ACC112 (cell line): ENCODE measurements at regions not wholly inside any gene's neighbourhood (a gene's known extent, or its start where the extent isn't known, plus 50 kb on each side); places are given as distances from the start of the nearest gene placed in this dataset.
"Not testable (repeated sequence)": the region's sequence is repeated elsewhere in the genome, so short reads cannot be mapped to it uniquely, and the experiment has no call there.

Source experiments
- H2AFZ ChIP-seq: fragments of 200-600 bp; sonication (generic); one replicate; pipeline ENCODE4 v1.6.0; 2017; ENCODE audit warnings: antibody characterized with exemption, low read length; ENCODE audit not compliant: unreplicated experiment
- H3K27ac ChIP-seq: fragments of 200-600 bp; sonication (generic); 2 replicates; pipeline ENCODE4 v1.5.1; 2014; ENCODE audit warnings: low read depth, mild to moderate bottlenecking, antibody characterized with exemption, low read length, moderate library complexity
- H3K27me3 ChIP-seq: fragments of 200-600 bp; sonication (generic); 2 replicates; pipeline ENCODE4 v1.6.1; 2014; ENCODE audit warnings: mild to moderate bottlenecking, antibody characterized with exemption, low read length, moderate library complexity, mixed read lengths; ENCODE audit not compliant: insufficient read depth
- H3K36me3 ChIP-seq: fragments of 200-600 bp; sonication (generic); 2 replicates; pipeline ENCODE4 v1.6.1; 2016; ENCODE audit warnings: mild to moderate bottlenecking, antibody characterized with exemption, low read length, moderate library complexity, mixed read lengths; ENCODE audit not compliant: insufficient read depth
- H3K4me1 ChIP-seq: fragments of 200-600 bp; sonication (generic); one replicate; pipeline ENCODE4 v1.6.1; 2016; ENCODE audit warnings: low read length, mixed read lengths; ENCODE audit not compliant: insufficient read depth, unreplicated experiment, control insufficient read depth
- H3K4me3 ChIP-seq: fragments of 200-600 bp; sonication (generic); 2 replicates; pipeline ENCODE4 v1.5.1; 2014; ENCODE audit warnings: mild to moderate bottlenecking, low read depth, low read length
- H3K79me2 ChIP-seq: fragments of 200-600 bp; sonication (generic); one replicate; pipeline ENCODE4 v1.6.0; 2016; ENCODE audit warnings: low read length; ENCODE audit not compliant: control insufficient read depth, unreplicated experiment, insufficient read depth

DNA sequence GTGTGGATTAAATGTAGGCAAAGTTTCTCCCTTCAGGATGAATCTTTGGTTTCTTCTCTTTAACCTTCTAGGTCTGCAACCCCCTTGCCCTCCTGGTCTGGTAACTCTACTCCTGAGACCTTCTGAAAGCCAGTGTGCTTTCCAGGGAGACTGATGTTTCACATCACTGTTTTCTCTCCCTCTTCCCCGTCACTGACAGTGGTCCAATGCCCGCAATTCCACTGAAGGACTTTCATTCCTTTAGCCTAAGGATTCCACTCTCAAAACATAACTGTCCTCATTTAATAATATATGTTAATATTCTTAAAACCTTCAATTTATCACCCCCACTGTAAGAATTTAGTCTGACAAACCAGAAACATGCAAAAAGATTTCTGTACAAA, 101.5 kb upstream of the CPNE4 start:
- Histone ChIP-seq H3K36me3 (0 out of 2 replicates have a peak, but pooled peaks cover 3% of the 10 kb centered on the region), H3K4me1 (peaks cover 36% of the 10 kb centered on the region), H2AFZ (peak overlapping the region; percentile 61), H3K4me3 (peak overlapping the region; percentile 66), H3K79me2 (no peaks in the 10 kb centered on the region), H3K27ac (peak overlapping the region; percentile 98), H3K27me3 (no peaks in the 10 kb centered on the region)

DNA sequence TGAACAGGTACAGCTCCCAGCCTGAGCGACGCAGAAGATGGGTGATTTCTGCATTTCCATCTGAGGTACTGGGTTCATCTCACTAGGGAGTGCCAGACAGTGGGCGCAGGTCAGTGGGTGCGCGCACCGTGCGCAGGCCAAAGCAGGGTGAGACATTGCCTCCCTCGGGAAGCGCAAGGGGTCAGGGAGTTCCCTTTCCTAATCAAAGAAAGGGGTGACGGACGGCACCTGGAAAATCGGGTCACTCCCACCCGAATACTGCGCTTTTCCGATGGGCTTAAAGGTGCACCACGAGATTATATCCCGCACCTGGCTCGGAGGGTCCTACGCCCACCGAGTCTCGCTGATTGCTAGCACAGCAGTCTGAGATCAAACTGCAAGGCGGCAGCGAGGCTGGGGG, 102.1 kb upstream of the CPNE4 start:
- not testable (repeated sequence) for H3K4me3 ChIP-seq, H3K36me3 ChIP-seq, H3K27me3 ChIP-seq, H2AFZ ChIP-seq, H3K79me2 ChIP-seq
- Histone ChIP-seq H3K4me1 (peaks cover 36% of the 10 kb centered on the region), H3K27ac (peak overlapping the region; percentile 98; the same call in 1 of the 2 replicates)

DNA sequence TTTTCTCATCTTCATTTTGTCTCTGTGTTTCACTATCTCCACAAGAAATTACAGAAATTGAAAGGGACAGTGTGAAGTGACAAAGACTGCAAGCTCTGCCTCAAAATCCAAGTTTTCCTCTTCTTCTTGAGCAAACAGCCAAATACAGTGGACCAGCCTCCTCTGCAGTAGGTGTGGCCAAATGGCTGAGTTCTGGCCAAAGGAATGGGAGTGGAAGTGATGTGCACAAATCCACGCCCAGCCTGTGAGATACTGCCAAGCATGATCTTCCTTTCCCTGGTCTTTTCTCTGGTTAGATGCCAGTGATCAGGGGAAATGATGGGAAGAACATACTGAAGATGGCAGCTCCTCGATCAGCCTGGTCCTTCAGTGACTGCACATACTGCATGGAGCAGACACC, 111.0 kb upstream of the CPNE4 start:
- H3K4me1 ChIP-seq, result peaks cover 7% of the 10 kb centered on the region
- H3K27ac ChIP-seq, result no peak overlapping the region
- peak overlapping the region; percentile 62 for H2AFZ ChIP-seq
- H3K4me3 ChIP-seq, result no peak overlapping the region
- H3K79me2 ChIP-seq, result no peaks in the 10 kb centered on the region
- no peaks in the 10 kb centered on the region for H3K36me3 ChIP-seq
- no peaks in the 10 kb centered on the region for H3K27me3 ChIP-seq

DNA sequence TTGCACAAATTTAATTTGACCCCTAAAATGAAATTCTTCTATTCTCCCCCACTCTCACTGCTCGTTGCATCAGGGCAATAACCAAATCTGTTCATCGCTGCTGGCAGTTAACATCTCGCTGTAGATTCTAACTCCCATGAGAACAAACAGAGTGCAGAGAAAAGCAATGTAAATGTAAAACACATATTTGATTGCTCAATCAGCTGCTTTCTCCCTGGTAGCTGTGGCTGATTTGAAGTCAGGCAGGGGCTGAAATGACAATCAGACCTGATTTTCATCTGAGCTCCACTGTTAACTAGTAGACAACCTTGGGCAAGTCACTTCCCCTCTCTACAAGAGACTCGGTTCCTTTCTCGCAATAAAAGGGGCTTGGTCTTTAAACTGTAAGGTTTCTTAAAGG, 119.8 kb upstream of the CPNE4 start:
- Histone ChIP-seq H3K27me3 (no peaks in the 10 kb centered on the region), H3K79me2 (no peaks in the 10 kb centered on the region), H3K4me1 (no peaks in the 10 kb centered on the region), H3K4me3 (no peak overlapping the region), H3K27ac (no peak overlapping the region), H3K36me3 (no peaks in the 10 kb centered on the region), H2AFZ (no peak overlapping the region)

DNA sequence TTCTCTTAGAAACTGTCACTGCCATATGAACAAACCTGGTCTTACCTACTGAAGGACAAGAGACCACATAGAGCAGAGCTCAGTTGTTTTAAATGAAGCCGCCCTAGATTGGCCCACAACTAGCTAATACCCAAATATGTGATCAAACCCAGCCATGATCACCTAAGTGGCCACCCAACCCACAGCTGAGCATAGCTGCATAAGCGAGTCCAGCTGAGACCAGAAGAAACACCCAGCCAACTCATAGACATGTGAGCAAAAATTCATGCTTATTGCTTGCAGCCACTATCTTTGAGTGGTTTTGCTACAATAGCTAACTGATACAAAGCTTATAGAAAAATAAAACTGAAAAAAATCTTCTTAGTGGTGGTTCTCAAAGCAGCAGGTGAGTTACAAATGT, 124.3 kb upstream of the CPNE4 start:
- H3K27me3 ChIP-seq, result no peaks in the 10 kb centered on the region
- no peak overlapping the region for H3K4me3 ChIP-seq
- peaks cover 4% of the 10 kb centered on the region for H3K4me1 ChIP-seq
- no peak overlapping the region for H2AFZ ChIP-seq
- no peak overlapping the region for H3K27ac ChIP-seq
- no peaks in the 10 kb centered on the region for H3K79me2 ChIP-seq
- no peaks in the 10 kb centered on the region for H3K36me3 ChIP-seq

DNA sequence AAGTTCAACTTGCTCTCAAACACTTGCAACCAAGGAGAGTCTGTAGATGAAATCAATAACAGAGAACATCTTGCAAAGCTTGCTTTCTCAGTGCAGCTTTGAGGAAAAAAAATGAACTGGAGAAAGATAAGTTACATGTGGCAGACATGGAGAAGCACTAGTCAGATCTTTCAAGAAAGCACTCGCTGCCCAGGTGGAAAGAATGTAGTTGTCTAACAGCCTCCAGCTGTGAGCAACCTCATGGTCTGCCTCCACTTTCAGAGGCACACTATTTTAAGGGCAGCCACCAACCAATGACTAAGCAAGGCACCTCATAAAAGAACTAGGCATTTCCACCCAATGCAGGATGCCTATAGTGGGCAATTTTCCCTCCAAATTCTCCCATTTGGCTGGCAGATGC, 125.4 kb upstream of the CPNE4 start:
- Histone ChIP-seq H3K79me2 (no peaks in the 10 kb centered on the region), H3K4me3 (no peak overlapping the region), H3K27me3 (no peaks in the 10 kb centered on the region), H3K36me3 (no peaks in the 10 kb centered on the region), H3K27ac (no peak overlapping the region), H2AFZ (no peak overlapping the region), H3K4me1 (peaks cover 13% of the 10 kb centered on the region)

DNA sequence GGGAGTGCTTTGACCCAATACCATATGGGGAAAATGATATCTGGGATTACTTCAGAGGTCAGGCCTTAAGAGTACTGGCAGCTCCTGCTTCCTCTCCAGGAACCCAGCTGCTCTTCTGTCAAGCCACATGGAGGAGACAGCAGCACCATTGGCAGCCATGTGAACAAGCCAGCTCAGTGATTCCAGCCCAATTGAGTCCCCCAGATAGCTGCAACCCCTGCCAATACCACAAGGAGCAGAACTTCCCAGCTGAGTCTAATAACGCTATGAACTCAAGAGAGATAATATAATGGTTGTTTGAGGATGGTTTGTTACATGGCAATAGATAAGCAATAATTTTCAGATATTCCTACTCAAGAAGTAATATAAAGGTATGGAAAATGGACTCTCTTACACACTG, 126.8 kb upstream of the CPNE4 start:
- Histone ChIP-seq H3K4me1 (peaks cover 13% of the 10 kb centered on the region), H3K36me3 (no peaks in the 10 kb centered on the region), H3K27me3 (no peaks in the 10 kb centered on the region), H2AFZ (no peak overlapping the region), H3K27ac (no peak overlapping the region), H3K79me2 (no peaks in the 10 kb centered on the region), H3K4me3 (no peak overlapping the region)

DNA sequence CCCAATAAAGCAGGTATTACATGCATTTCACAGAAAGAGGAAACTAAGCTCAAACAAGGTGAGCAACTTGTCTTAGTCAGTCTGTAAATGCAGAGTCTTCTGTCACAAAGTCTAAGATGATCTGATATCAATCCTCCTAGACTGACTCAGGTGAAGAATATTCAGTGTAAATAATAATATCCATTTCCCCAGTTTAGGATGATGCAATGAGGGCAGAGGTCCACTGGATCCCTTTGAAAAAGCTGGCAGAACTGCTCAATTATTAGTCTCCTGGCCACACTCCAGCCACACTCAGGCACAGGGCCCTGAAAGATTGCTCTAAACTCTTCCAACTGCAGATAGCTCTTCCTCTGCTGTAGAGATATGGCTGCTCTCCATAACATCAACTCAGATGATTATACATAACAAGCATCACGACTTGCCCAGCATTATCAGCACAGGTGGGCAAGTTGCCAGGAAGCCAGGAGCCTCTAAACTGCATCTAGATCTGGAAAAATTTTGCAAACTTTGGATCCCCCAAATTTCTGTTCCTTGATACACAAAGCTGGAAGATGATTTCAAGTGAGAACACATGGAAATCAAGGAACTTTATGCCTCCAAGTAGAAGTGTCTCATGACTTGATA, 129.8 kb upstream of the CPNE4 start:
- no peaks in the 10 kb centered on the region for H3K79me2 ChIP-seq
- no peak overlapping the region for H3K27ac ChIP-seq
- no peak overlapping the region for H3K4me3 ChIP-seq
- no peaks in the 10 kb centered on the region for H3K27me3 ChIP-seq
- H3K36me3 ChIP-seq, result no peaks in the 10 kb centered on the region
- peaks cover 13% of the 10 kb centered on the region for H3K4me1 ChIP-seq
- H2AFZ ChIP-seq, result no peak overlapping the region

DNA sequence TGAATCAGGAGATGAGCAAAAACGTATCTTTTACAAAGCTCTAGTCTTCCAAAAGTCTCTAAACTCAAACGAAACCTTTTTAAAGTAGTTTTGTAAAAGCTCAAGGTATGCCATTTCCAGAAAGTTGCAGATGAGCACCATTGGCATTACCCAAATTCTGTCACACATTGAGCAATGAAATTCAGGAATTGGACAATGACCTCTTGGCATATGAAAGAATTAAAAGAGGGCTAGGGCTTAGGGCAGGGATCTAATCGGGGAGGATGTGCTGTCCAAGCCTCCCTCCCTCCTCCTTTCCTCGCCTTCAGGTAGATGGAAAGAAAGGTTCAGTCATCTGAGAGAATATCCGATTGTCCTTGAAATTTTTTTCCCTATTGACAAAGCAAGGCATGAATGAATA, 133.1 kb upstream of the CPNE4 start:
- Histone ChIP-seq H3K4me3 (no peak overlapping the region), H3K4me1 (peaks cover 13% of the 10 kb centered on the region), H3K79me2 (no peaks in the 10 kb centered on the region), H3K36me3 (no peaks in the 10 kb centered on the region), H3K27me3 (no peaks in the 10 kb centered on the region), H2AFZ (no peak overlapping the region), H3K27ac (no peak overlapping the region)

DNA sequence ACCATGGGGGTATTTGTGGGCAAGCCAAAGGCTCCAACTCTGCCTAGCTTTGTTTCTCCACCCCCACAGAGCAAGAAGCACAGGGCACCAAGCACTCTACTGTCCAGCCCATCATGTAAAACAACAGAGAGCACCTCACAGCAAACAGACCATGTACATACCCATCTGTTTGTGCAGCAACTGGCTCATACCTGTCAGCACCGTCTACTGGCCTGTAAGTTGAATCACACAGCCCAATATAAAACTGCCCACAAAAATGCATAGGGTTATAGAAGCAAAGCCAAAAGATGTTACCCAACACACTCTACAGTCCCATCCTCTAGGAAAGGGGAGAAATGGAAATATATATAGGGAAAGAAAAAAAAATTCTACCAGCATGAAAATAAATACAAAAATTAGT, 139.7 kb upstream of the CPNE4 start:
- no peaks in the 10 kb centered on the region for H3K4me1 ChIP-seq
- H3K79me2 ChIP-seq, result no peaks in the 10 kb centered on the region
- no peaks in the 10 kb centered on the region for H3K27me3 ChIP-seq
- H3K4me3 ChIP-seq, result no peak overlapping the region
- H3K27ac ChIP-seq, result no peak overlapping the region
- no peak overlapping the region for H2AFZ ChIP-seq
- no peaks in the 10 kb centered on the region for H3K36me3 ChIP-seq

DNA sequence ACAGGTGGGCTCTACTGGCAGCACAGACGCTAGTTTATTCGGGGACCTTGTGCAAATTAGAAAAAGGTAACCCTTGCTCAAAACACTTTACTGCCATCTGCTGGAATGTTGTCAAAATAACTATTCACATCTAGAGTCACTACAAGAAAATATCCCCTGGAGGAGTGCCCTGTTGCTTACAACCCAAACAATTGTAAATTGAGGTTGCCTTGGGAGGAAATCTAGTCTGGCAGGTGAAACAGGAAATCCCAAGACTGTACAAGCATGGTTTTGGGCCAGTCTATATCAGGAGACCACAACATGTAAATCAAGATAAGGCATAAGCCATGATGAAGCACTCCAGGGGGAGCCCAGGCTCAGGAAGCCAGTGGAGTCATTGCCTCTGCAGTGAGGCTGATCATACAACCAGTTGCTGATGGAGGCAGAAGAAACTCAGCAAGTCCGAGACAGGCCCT, 136.8 kb upstream of the ACP3 start:
- Histone ChIP-seq H2AFZ (no peak overlapping the region), H3K27me3 (peaks cover 34% of the 10 kb centered on the region), H3K79me2 (no peaks in the 10 kb centered on the region), H3K27ac (no peak overlapping the region), H3K4me1 (no peaks in the 10 kb centered on the region), H3K4me3 (no peak overlapping the region), H3K36me3 (no peaks in the 10 kb centered on the region)
